Fibroblast of skin of abdomen (primary cell): ENCODE measurements at regions not wholly inside any gene's neighbourhood (a gene's known extent, or its start where the extent isn't known, plus 50 kb on each side); places are given as distances from the start of the nearest gene placed in this dataset.
"Not testable (repeated sequence)": the region's sequence is repeated elsewhere in the genome, so short reads cannot be mapped to it uniquely, and the experiment has no call there.

ENCODE experiments used
- DNase-seq: peaks from one replicate; pipeline ENCODE4 v3.0.0-alpha.2; 2013

- no peak for DNase-seq
Observed at GRCh38 chr3:166302331-166302730, 465.1 kb upstream of the BCHE start.

GRCh38 chr3:166296179-166296783 is 459.1 kb upstream of the BCHE start:
- no peak for DNase-seq

GRCh38 chr3:166291186-166291955 is 454.1 kb upstream of the BCHE start:
- DNase-seq = no peak

- no peak for DNase-seq
Observed at GRCh38 chr3:166285001-166285400, 447.8 kb upstream of the BCHE start.

GRCh38 chr3:166283840-166284239 is 446.6 kb upstream of the BCHE start:
- peak; percentile 75 for DNase-seq

GRCh38 chr3:166282931-166283330 is 445.7 kb upstream of the BCHE start:
- DNase-seq = no peak

GRCh38 chr3:166279636-166280035 is 442.4 kb upstream of the BCHE start:
- DNase-seq = peak; percentile 2

- DNase-seq = peak; percentile 6
Observed at GRCh38 chr3:166275024-166275390, 437.8 kb upstream of the BCHE start.

GRCh38 chr3:166274351-166275023 is 437.3 kb upstream of the BCHE start:
- peak; percentile 21 for DNase-seq

- no peak for DNase-seq
Observed at GRCh38 chr3:166270429-166270828, 433.2 kb upstream of the BCHE start.

GRCh38 chr3:166265153-166265552 is 427.9 kb upstream of the BCHE start:
- no peak for DNase-seq

GRCh38 chr3:166263460-166263859 is 426.2 kb upstream of the BCHE start:
- no peak for DNase-seq

- not testable (repeated sequence) for DNase-seq
Observed at GRCh38 chr3:166258293-166258850, 421.1 kb upstream of the BCHE start.

- no peak for DNase-seq
Observed at GRCh38 chr3:166257715-166258114, 420.5 kb upstream of the BCHE start.

GRCh38 chr3:166248784-166249183 is 411.6 kb upstream of the BCHE start:
- no peak for DNase-seq

GRCh38 chr3:166243511-166243910 is 406.3 kb upstream of the BCHE start:
- no peak for DNase-seq

GRCh38 chr3:166223120-166223519 is 385.9 kb upstream of the BCHE start:
- no peak for DNase-seq

- no peak for DNase-seq
Observed at GRCh38 chr3:166211451-166211850, 374.2 kb upstream of the BCHE start.

GRCh38 chr3:166209701-166210100 is 372.5 kb upstream of the BCHE start:
- DNase-seq = no peak

GRCh38 chr3:166205158-166205557 is 367.9 kb upstream of the BCHE start:
- DNase-seq = no peak

GRCh38 chr3:166201476-166201875 is 364.3 kb upstream of the BCHE start:
- no peak for DNase-seq

GRCh38 chr3:166199491-166199890 is 362.3 kb upstream of the BCHE start:
- no peak for DNase-seq

GRCh38 chr3:166195808-166196207 is 358.6 kb upstream of the BCHE start:
- no peak for DNase-seq

GRCh38 chr3:166191411-166191810 is 354.2 kb upstream of the BCHE start:
- no peak for DNase-seq
